Iris pigment epithelial cell (primary cell): ENCODE measurements at regions not wholly inside any gene's neighbourhood (a gene's known extent, or its start where the extent isn't known, plus 50 kb on each side); places are given as distances from the start of the nearest gene placed in this dataset.
"Not testable (repeated sequence)": the region's sequence is repeated elsewhere in the genome, so short reads cannot be mapped to it uniquely, and the experiment has no call there.

ENCODE experiments used
- DNase-seq: peaks from one replicate; pipeline ENCODE4 v3.0.0-alpha.2; 2011; ENCODE audit warnings: low read depth

DNA sequence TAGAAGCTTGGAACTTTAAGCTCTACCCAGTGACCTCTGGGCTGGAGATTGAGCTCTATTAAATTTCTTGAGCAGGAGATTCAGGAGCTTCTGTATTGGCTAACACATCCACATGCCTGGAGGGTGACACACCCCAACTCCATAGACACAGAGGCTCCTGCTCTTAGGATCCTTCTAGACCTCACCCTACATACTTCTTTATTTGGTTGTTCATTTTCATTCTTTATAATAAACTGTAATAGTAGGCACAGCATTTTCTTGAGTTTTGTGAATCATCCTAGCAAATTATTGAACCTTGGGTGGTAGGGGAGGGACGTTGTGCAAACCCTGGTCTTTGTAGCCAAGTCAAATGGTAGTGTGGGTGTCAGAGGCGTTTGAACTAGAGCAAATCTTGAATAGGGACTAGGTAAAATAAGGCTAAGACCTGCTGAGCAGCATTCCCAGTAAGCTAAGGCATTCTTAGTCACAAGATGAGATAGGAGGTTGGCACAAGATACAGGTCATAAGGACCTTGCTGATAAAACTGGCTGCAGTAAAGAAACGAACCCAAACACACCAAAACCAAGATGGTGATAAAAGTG lies 323.8 kb upstream of the GALNT5 start:
- no peak for DNase-seq

DNA sequence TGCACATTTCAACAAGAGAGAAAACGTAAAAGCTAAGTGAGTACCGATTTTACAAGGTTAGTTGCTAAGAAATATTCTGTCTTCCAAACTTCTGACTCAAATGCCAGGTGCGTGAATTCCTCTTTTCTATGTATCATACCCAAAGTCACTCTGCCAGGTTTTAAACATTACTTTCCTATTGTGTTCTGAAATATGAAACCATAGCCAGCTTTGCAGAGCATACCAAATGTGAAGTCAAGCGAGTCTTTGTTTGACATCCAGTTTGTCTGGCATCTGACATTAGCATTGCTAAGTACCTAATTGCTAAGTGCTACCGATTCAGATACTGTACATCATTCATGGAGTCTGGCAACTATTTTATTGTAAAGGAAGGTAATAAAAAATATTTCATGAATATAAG lies 321.9 kb upstream of the GALNT5 start:
- DNase-seq: peak; percentile 24

DNA sequence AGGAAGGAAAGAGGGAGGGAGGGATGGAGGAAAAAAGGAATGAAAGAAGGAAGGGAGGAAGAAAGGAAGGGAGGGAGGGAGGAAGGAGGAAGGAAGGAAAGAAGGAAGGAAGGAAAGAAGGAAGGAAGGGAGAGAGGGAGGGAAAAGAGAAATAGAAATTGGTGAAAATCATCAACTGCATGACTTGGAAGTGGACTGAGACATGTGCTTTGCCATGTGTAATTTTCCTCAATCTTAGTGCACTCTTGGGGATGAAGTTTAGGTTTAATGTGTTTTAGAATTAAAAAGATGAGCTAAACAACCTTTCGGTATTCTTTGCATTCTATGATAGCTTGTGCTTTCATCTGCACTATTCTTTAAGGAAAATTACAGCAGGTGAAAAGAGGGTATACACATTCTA lies 320.1 kb upstream of the GALNT5 start:
- DNase-seq: no peak

DNA sequence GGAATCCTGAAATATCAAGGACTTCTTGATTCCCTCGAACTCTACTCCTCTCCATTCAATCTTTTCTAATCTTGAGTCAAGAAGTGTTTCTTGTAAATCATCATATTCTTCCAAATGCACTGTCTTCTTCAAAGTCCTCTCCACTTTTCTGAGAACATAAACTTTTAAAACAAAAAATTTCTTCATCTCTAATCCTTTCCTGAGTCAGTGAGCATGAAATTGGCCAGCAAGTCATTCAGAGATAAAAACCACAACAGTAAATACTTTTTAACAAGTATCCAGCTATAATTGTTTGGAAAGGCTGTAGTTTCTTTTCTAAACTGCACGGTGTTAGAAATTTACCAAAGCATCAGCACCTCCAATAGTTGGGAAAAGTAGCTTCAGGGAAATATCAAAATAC lies 312.6 kb upstream of the GALNT5 start:
- DNase-seq: peak; percentile 42

- peak; percentile 34 for DNase-seq
These were observed 310.2 kb upstream of the GALNT5 start for GRCh38 chr2:156947261-156947660.

GRCh38 chr2:156955701-156956100 lies 301.8 kb upstream of the GALNT5 start:
- DNase-seq: no peak

- DNase-seq: no peak
These were observed 301.3 kb upstream of the GALNT5 start for GRCh38 chr2:156956161-156956560.

GRCh38 chr2:156958374-156958773 lies 299.1 kb upstream of the GALNT5 start:
- no peak for DNase-seq

GRCh38 chr2:156959481-156959880 lies 298.0 kb upstream of the GALNT5 start:
- DNase-seq: no peak

- peak; percentile 4 for DNase-seq
These were observed 274.9 kb upstream of the GALNT5 start for GRCh38 chr2:156982615-156983014.

DNA sequence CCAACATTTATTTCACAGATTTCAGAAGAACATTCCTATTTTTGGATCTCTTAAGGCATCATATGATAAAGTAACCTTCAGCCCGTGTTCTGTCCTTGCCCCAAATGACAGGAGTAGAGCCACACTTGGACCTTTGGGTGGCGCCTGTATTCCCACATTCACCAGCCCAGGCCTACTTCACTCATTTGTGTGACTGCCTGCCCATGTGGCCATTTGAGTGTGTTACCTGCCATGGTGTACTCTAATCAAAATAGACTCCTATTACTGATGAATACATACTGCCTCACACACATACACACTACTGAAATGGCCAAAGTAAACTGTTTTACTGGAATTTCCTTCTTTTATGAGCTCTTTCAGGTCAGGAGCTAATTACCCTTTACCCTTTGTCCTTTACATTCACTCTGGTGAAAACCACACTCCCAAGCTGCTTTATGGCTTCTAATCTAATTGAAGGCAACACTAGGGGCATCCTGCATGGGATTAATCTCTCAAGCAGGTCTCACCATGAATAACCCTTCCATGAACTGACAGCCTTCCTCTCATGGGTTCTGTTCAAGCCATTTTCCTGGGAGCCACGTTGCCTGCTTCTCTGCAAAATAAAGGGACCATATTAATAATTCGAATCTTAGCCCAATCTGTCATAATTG lies 271.0 kb upstream of the GALNT5 start:
- DNase-seq: no peak

GRCh38 chr2:156999661-157000060 lies 257.8 kb upstream of the GALNT5 start:
- DNase-seq: no peak

- no peak for DNase-seq
These were observed 252.7 kb upstream of the GALNT5 start for GRCh38 chr2:157004789-157005188.

DNA sequence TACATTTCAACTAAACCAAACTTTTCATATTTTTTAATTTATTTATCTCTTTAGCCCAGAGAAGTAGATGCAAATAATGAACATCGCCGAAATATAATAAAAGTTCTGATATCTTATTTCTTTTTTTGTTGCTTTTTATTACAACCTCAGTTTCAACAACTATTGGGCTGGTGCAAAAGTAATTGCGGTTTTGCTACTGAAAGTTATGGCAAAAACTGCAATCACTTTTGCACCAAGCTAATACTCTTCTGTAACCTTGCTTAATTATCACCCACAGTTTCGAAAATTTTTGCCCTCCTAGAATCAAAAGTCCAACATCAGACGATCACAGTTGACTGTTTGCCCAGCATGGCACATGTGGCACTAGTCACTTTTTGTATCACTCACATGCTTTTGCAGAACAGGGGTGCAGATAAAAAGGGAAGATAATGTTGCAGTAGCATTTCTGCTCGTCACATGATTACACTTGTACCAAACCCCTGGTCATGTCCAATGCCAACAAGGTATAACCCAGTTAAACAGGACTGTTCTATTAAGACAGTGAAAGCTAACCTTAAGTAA lies 242.4 kb upstream of the GALNT5 start:
- no peak for DNase-seq

- DNase-seq: not testable (repeated sequence)
These were observed 234.2 kb upstream of the GALNT5 start for GRCh38 chr2:157023264-157023663.

DNA sequence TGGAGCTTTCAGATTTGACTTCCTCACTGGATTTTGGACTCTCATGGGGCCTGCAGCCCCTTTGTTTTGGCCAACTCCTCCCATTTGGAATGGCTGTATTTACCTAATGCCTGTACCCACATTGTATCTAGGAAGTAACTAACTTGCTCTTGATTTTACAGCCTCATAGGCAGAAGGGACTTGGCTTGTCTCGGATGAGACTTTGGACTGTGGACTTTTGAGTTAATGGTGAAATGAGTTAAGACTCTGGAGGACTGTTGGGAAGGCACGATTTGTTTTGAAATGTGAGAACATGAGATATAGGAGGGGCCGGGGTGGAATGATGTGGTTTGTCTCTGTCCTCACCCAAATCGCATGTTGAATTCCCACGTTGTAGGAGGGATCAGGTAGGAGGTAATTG lies 233.4 kb upstream of the GALNT5 start:
- DNase-seq: no peak

- DNase-seq: peak; percentile 96
These were observed 225.5 kb upstream of the GALNT5 start for GRCh38 chr2:157032017-157032416.

DNA sequence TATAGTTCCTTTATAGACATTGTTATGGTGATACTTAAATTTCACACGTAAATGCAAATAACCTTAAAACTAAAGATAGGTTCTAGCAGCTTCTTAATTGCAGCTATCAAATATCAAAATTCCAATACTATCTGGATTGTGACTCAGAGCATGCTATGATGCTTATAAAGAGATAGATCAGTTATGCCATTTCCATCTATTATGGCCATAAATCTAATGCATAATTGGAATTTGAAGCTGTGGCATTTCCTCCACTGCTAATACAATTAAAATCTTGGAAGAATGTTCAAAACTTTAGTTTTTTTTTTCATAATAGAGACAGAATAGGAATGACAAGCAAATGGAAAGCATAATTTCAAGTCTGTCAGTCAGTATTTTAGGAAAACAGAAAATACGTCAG lies 220.8 kb upstream of the GALNT5 start:
- no peak for DNase-seq

GRCh38 chr2:157043786-157044185 lies 213.7 kb upstream of the GALNT5 start:
- DNase-seq: no peak

GRCh38 chr2:157046396-157046795 lies 211.1 kb upstream of the GALNT5 start:
- DNase-seq: no peak

- DNase-seq: peak; percentile 95
These were observed 204.8 kb upstream of the GALNT5 start for GRCh38 chr2:157052685-157053224.

GRCh38 chr2:157053876-157054275 lies 203.6 kb upstream of the GALNT5 start:
- peak; percentile 21 for DNase-seq

- peak; percentile 69 for DNase-seq
These were observed 201.8 kb upstream of the GALNT5 start for GRCh38 chr2:157055660-157056199.
